ENCODE measurements at regions not wholly inside any gene's neighbourhood (a gene's known extent, or its start where the extent isn't known, plus 50 kb on each side); places are given as distances from the start of the nearest gene placed in this dataset.

DNA sequence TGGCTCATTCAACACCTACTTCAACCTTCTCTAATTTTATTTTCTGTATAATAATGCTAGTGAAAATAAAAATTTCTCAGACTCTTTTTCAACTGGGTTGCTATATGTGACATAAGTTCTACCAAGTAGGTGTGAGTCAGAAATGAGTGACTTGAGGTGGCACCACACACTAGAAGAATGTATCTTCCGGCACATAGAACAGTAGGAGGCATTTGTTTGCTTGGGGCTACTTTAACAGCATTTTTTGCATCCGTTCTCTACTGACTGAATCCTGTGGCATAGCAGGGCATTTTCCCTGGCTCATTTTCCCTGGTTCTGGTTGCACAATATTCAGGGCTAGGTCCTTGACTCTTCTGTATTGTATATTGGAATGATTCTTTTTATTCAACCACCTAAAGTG is 194.0 kb upstream of the SLC16A7 start:
- no peak for TF ChIP-seq POLR2AphosphoS5 (IDR thresholded peaks at IDR 0.05; ENCODE audit: low read depth, low read length)
- TF ChIP-seq, protein P1, sequence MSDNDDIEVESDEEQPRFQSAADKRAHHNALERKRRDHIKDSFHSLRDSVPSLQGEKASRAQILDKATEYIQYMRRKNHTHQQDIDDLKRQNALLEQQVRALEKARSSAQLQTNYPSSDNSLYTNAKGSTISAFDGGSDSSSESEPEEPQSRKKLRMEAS (IDR thresholded peaks at IDR 0.05): no peak
- no peak for TF ChIP-seq ELF1 (IDR thresholded peaks at IDR 0.05; ENCODE audit: borderline replicate concordance, low read depth)
- TF ChIP-seq, protein P2, sequence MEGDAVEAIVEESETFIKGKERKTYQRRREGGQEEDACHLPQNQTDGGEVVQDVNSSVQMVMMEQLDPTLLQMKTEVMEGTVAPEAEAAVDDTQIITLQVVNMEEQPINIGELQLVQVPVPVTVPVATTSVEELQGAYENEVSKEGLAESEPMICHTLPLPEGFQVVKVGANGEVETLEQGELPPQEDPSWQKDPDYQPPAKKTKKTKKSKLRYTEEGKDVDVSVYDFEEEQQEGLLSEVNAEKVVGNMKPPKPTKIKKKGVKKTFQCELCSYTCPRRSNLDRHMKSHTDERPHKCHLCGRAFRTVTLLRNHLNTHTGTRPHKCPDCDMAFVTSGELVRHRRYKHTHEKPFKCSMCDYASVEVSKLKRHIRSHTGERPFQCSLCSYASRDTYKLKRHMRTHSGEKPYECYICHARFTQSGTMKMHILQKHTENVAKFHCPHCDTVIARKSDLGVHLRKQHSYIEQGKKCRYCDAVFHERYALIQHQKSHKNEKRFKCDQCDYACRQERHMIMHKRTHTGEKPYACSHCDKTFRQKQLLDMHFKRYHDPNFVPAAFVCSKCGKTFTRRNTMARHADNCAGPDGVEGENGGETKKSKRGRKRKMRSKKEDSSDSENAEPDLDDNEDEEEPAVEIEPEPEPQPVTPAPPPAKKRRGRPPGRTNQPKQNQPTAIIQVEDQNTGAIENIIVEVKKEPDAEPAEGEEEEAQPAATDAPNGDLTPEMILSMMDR (IDR thresholded peaks at IDR 0.05 in 2 of 3, conservative IDR thresholded peaks at IDR 0.05 in 1 of 3; ENCODE audit: borderline replicate concordance in 1 of 3, insufficient read depth in 1 of 3, low read depth in 2 of 3, low read length in 2 of 3): no peak
